Astrocyte (in vitro differentiated cells and primary cell): ENCODE measurements at regions not wholly inside any gene's neighbourhood (a gene's known extent, or its start where the extent isn't known, plus 50 kb on each side); places are given as distances from the start of the nearest gene placed in this dataset.

Source experiments
- DNase-seq: peaks from one replicate; pipeline ENCODE4 v3.0.0-alpha.2; 2010; ENCODE audit warnings: low read depth
- FAIRE-seq: peaks from 2 replicates; lab custom pipeline; 2011; peaks lifted over from hg19 to GRCh38; lab: Jason Lieb, UNC
- H2AFZ ChIP-seq: 2 replicates; pipeline ENCODE4 v1.6.0; 2012; ENCODE audit warnings: low read depth, low read length, inconsistent platforms
- H3K27ac ChIP-seq: 2 replicates; pipeline ENCODE4 v1.5.1; 2011; ENCODE audit warnings: low read depth, low read length, inconsistent platforms
- H3K27me3 ChIP-seq: 2 replicates; pipeline ENCODE4 v1.6.0; 2011; ENCODE audit warnings: low read length, inconsistent platforms; ENCODE audit not compliant: insufficient read depth
- H3K36me3 ChIP-seq: 2 replicates; pipeline ENCODE4 v1.5.1; 2011; ENCODE audit warnings: low read length, inconsistent platforms; ENCODE audit not compliant: insufficient read depth
- H3K4me1 ChIP-seq: 2 replicates; pipeline ENCODE4 v1.5.1; 2011; ENCODE audit warnings: low read length, inconsistent platforms; ENCODE audit not compliant: insufficient read depth
- H3K4me2 ChIP-seq: 2 replicates; pipeline ENCODE4 v1.6.0; 2012; ENCODE audit warnings: low read length, inconsistent platforms
- H3K4me3 ChIP-seq: 2 replicates; pipeline ENCODE4 v1.5.1; 2011; ENCODE audit warnings: low read depth, mild to moderate bottlenecking, low read length, inconsistent platforms; ENCODE audit not compliant: insufficient read depth
- H3K79me2 ChIP-seq: 2 replicates; pipeline ENCODE4 v1.6.0; 2012; ENCODE audit warnings: mild to moderate bottlenecking, low read length, inconsistent platforms; ENCODE audit not compliant: insufficient read depth
- H3K9ac ChIP-seq: 2 replicates; pipeline ENCODE4 v1.6.0; 2012; ENCODE audit warnings: mild to moderate bottlenecking, low read length, inconsistent platforms
- H3K9me3 ChIP-seq: 2 replicates; pipeline ENCODE4 v1.5.1; 2012; ENCODE audit warnings: low read depth, mild to moderate bottlenecking, low read length, inconsistent platforms; ENCODE audit not compliant: insufficient read depth
- H4K20me1 ChIP-seq: 2 replicates; pipeline ENCODE4 v1.6.0; 2012; ENCODE audit warnings: low read length, inconsistent platforms; ENCODE audit not compliant: insufficient read depth
- H3K27ac Mint-ChIP-seq: one replicate; pipeline ENCODE4 v1.8.0; 2021; ENCODE audit warnings: mild to moderate bottlenecking, mixed read lengths; ENCODE audit not compliant: unreplicated experiment
- H3K27me3 Mint-ChIP-seq: one replicate; pipeline ENCODE4 v1.8.0; 2021; ENCODE audit warnings: low read depth, mixed read lengths; ENCODE audit not compliant: unreplicated experiment
- H3K36me3 Mint-ChIP-seq: one replicate; pipeline ENCODE4 v1.8.0; 2021; ENCODE audit warnings: low read depth, mixed read lengths; ENCODE audit not compliant: unreplicated experiment
- H3K4me1 Mint-ChIP-seq: one replicate; pipeline ENCODE4 v1.8.0; 2021; ENCODE audit warnings: low read depth, mixed read lengths; ENCODE audit not compliant: unreplicated experiment
- H3K4me3 Mint-ChIP-seq: one replicate; pipeline ENCODE4 v1.8.0; 2021; ENCODE audit warnings: mild to moderate bottlenecking, moderate library complexity, mixed read lengths; ENCODE audit not compliant: unreplicated experiment
- H3K9me3 Mint-ChIP-seq: one replicate; pipeline ENCODE4 v1.8.0; 2021; ENCODE audit warnings: mild to moderate bottlenecking, mixed read lengths; ENCODE audit not compliant: unreplicated experiment
- EZH2 ChIP-seq: IDR thresholded peaks from 2 replicates; pipeline ENCODE4 v1.6.1; 2012; ENCODE audit warnings: mild to moderate bottlenecking, low read length, inconsistent platforms; ENCODE audit not compliant: insufficient read depth
- TF ChIP-seq, protein P1 (sequence below): IDR thresholded peaks from 2 replicates; pipeline ENCODE4 v1.5.1; 2011; ENCODE audit warnings: low read depth, mild to moderate bottlenecking, inconsistent platforms, low read length, moderate library complexity; ENCODE audit not compliant: insufficient read depth

DNA sequence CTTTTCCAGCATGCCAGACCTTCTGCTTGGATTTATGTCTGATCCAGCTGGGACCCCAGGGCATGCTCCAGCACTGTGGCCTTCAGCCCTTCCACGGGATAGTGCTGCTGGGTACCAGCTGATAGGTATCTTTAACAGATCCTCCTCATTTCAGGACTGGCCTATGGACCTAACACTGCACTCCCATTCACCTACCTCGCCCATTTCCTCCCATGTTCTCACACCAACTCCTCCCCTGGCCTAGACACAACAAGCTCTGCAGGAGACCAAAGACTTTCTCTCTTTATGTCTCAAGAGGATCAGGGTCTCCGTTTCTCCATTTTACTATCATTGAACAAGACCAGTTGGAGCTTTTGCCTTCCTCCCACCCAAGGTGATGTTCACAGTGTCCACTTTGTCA is 140.0 kb upstream of the TMCC3 start:
- Histone ChIP-seq H3K27ac (no peak overlapping the region), H3K4me3 (no peak overlapping the region), H3K27me3 (peaks cover 29% of the 10 kb centered on the region), H3K9ac (no peak overlapping the region), H3K4me2 (no peak overlapping the region), H3K4me1 (peaks cover 4% of the 10 kb centered on the region), H3K79me2 (no peaks in the 10 kb centered on the region), H4K20me1 (no peaks in the 10 kb centered on the region), H2AFZ (no peak overlapping the region), H3K9me3 (no peaks in the 10 kb centered on the region), H3K36me3 (no peaks in the 10 kb centered on the region)
- no peak for TF ChIP-seq EZH2
- TF ChIP-seq, protein P1, sequence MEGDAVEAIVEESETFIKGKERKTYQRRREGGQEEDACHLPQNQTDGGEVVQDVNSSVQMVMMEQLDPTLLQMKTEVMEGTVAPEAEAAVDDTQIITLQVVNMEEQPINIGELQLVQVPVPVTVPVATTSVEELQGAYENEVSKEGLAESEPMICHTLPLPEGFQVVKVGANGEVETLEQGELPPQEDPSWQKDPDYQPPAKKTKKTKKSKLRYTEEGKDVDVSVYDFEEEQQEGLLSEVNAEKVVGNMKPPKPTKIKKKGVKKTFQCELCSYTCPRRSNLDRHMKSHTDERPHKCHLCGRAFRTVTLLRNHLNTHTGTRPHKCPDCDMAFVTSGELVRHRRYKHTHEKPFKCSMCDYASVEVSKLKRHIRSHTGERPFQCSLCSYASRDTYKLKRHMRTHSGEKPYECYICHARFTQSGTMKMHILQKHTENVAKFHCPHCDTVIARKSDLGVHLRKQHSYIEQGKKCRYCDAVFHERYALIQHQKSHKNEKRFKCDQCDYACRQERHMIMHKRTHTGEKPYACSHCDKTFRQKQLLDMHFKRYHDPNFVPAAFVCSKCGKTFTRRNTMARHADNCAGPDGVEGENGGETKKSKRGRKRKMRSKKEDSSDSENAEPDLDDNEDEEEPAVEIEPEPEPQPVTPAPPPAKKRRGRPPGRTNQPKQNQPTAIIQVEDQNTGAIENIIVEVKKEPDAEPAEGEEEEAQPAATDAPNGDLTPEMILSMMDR, result no peak
- no peak overlapping the region for H3K4me3 Mint-ChIP-seq
- H3K36me3 Mint-ChIP-seq, result no peaks in the 10 kb centered on the region
- FAIRE-seq (no peak), DNase-seq (no peak)
- H3K9me3 Mint-ChIP-seq, result no peaks in the 10 kb centered on the region
- peaks cover 7% of the 10 kb centered on the region for H3K27me3 Mint-ChIP-seq
- H3K27ac Mint-ChIP-seq, result no peak overlapping the region
- H3K4me1 Mint-ChIP-seq, result peaks cover 24% of the 10 kb centered on the region

DNA sequence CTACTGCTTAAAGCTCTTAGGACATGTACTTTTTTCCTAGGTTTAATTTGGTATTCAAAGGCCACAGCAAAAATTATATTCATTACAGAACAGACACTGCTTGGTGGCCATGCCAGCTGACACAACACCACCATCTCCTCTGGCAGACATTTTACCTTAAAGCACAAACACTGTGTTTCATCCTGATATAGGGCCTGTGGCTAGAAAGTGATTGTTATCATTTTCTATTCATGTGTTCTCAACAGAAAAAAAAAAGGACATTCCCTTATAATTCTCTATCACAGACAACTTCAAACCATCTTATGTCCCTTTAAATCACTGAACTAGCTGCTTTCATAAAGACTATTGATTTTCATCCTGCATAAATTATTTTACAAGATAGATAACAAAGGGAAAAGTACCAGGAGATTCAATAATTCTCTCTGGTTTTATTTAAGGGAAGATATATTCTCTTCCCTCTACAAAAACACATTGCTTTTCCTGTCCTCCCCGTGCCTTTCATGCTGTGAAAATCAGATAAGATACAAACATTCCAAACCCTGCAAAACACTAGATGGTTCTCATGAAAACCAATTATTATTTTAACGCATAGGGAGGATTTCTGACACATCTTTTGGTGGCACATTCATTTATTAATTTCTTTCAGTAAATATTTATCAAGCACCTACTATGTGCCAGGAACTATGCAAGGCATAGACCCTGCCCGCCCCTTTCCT is 139.3 kb upstream of the TMCC3 start:
- H3K27ac ChIP-seq, result no peak overlapping the region
- no peaks in the 10 kb centered on the region for H3K9me3 ChIP-seq
- Mint-ChIP-seq H3K27ac (no peak overlapping the region), H3K4me3 (no peak overlapping the region), H3K9me3 (no peaks in the 10 kb centered on the region), H3K4me1 (peaks cover 17% of the 10 kb centered on the region), H3K36me3 (no peaks in the 10 kb centered on the region), H3K27me3 (peaks cover 7% of the 10 kb centered on the region)
- no peak overlapping the region for H3K4me3 ChIP-seq
- H3K9ac ChIP-seq, result no peak overlapping the region
- H3K4me2 ChIP-seq, result no peak overlapping the region
- TF ChIP-seq, protein P1, result no peak
- no peak for TF ChIP-seq EZH2
- no peaks in the 10 kb centered on the region for H3K4me1 ChIP-seq
- no peak for DNase-seq
- H4K20me1 ChIP-seq, result no peaks in the 10 kb centered on the region
- no peak overlapping the region for H2AFZ ChIP-seq
- no peaks in the 10 kb centered on the region for H3K79me2 ChIP-seq
- H3K36me3 ChIP-seq, result no peaks in the 10 kb centered on the region
- FAIRE-seq, result no peak
- peaks cover 29% of the 10 kb centered on the region for H3K27me3 ChIP-seq

DNA sequence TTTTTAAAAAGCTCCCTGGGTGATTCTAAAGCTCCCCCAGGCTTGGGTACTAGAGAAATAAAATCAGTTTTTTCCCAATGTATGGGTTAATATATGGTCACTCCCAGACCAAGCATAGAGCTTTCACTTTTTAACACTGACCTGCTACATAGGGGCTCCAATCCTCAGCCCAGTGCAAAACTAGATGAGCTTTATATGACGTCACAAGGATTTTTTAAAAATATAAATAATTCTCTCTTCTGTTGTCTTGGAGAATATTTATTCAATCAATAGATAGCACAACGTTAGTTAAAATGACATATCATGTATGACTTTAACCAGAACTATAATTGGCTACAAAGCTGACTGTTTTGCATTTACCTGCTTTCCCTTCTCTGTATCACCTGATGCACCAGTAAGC is 137.9 kb upstream of the TMCC3 start:
- Histone ChIP-seq H3K27ac (no peak overlapping the region), H3K9me3 (no peaks in the 10 kb centered on the region), H3K79me2 (no peaks in the 10 kb centered on the region), H3K4me2 (no peak overlapping the region), H3K36me3 (no peaks in the 10 kb centered on the region), H3K4me1 (peaks cover 3% of the 10 kb centered on the region), H3K9ac (no peak overlapping the region), H3K27me3 (peaks cover 29% of the 10 kb centered on the region), H4K20me1 (no peaks in the 10 kb centered on the region), H3K4me3 (no peak overlapping the region), H2AFZ (no peak overlapping the region)
- Mint-ChIP-seq H3K27me3 (peaks cover 7% of the 10 kb centered on the region), H3K4me3 (no peak overlapping the region), H3K36me3 (no peaks in the 10 kb centered on the region), H3K27ac (no peak overlapping the region), H3K9me3 (no peaks in the 10 kb centered on the region), H3K4me1 (peaks cover 14% of the 10 kb centered on the region)
- FAIRE-seq (no peak), DNase-seq (no peak)
- TF ChIP-seq, protein P1, result no peak
- no peak for TF ChIP-seq EZH2
